ENCODE measurements at regions not wholly inside any gene's neighbourhood (a gene's known extent, or its start where the extent isn't known, plus 50 kb on each side); places are given as distances from the start of the nearest gene placed in this dataset.

- no peak for TF ChIP-seq CTCF (IDR thresholded peaks at IDR 0.05)
- intact Hi-C loops (cut with DNase I) = no loop called here
- H3K27ac ChIP-seq = no peak overlapping the region
- H3K4me1 ChIP-seq = peaks cover 0 to 3% of the 10 kb centered on the region in 2 donors
- no peaks in the 10 kb centered on the region for H3K27me3 ChIP-seq
- no peak overlapping the region for H3K4me3 ChIP-seq
- H3K36me3 ChIP-seq = no peaks in the 10 kb centered on the region
- DNase-seq (ENCODE audit: low spot score in 2 of 2) = no peak
- H3K9me3 ChIP-seq = no peaks in the 10 kb centered on the region
Observed at GRCh38 chr12:18794000-18794399, 56.1 kb downstream of the CAPZA3 start.

- no peak overlapping the region for H3K27ac ChIP-seq
- H3K4me3 ChIP-seq = no peak overlapping the region
- H3K9me3 ChIP-seq = no peaks in the 10 kb centered on the region
- intact Hi-C loops (cut with DNase I) = no loop called here
- no peaks in the 10 kb centered on the region for H3K27me3 ChIP-seq
- H3K4me1 ChIP-seq = peaks cover 0 to 3% of the 10 kb centered on the region in 2 donors
- no peaks in the 10 kb centered on the region for H3K36me3 ChIP-seq
- DNase-seq (ENCODE audit: low spot score in 2 of 2) = no peak
- no peak for TF ChIP-seq CTCF (IDR thresholded peaks at IDR 0.05)
Observed at GRCh38 chr12:18797604-18798003, 59.7 kb downstream of the CAPZA3 start.

GRCh38 chr12:18798535-18799361 is 60.8 kb downstream of the CAPZA3 start:
- TF ChIP-seq CTCF (IDR thresholded peaks at IDR 0.05) = no peak
- no peaks in the 10 kb centered on the region for H3K36me3 ChIP-seq
- no peaks in the 10 kb centered on the region for H3K27me3 ChIP-seq
- no peak for DNase-seq (ENCODE audit: low spot score in 2 of 2)
- H3K4me1 ChIP-seq = peaks cover 0 to 3% of the 10 kb centered on the region in 2 donors
- H3K9me3 ChIP-seq = no peaks in the 10 kb centered on the region
- no peak overlapping the region for H3K4me3 ChIP-seq
- intact Hi-C loops (cut with DNase I) = no loop called here
- H3K27ac ChIP-seq = peak overlapping the region; percentile 12 to 14

GRCh38 chr12:18799561-18799960 is 61.6 kb downstream of the CAPZA3 start:
- no peak overlapping the region for H3K4me3 ChIP-seq
- no peaks in the 10 kb centered on the region for H3K36me3 ChIP-seq
- intact Hi-C loops (cut with DNase I) = no loop called here
- no peaks in the 10 kb centered on the region for H3K9me3 ChIP-seq
- no peaks in the 10 kb centered on the region for H3K27me3 ChIP-seq
- H3K4me1 ChIP-seq = peaks cover 0 to 3% of the 10 kb centered on the region in 2 donors
- DNase-seq (ENCODE audit: low spot score in 2 of 2) = no peak
- no peak for TF ChIP-seq CTCF (IDR thresholded peaks at IDR 0.05)
- no peak overlapping the region for H3K27ac ChIP-seq

- Histone ChIP-seq H3K9me3 (no peaks in the 10 kb centered on the region), H3K4me1 (no peaks in the 10 kb centered on the region), H3K36me3 (no peaks in the 10 kb centered on the region), H3K27ac (no peak overlapping the region), H3K27me3 (no peaks in the 10 kb centered on the region), H3K4me3 (no peak overlapping the region)
- no peak for DNase-seq (ENCODE audit: low spot score in 2 of 2)
- intact Hi-C loops (cut with DNase I) = no loop called here
- TF ChIP-seq CTCF (IDR thresholded peaks at IDR 0.05) = no peak
Observed at GRCh38 chr12:18805516-18806248, 67.8 kb downstream of the CAPZA3 start.
